ENCODE measurements at regions not wholly inside any gene's neighbourhood (a gene's known extent, or its start where the extent isn't known, plus 50 kb on each side); places are given as distances from the start of the nearest gene placed in this dataset.
"Not testable (repeated sequence)": the region's sequence is repeated elsewhere in the genome, so short reads cannot be mapped to it uniquely, and the experiment has no call there.

GRCh38 chr3:106348139-106348690 is 479.4 kb upstream of the CBLB start:
- no peak for TF ChIP-seq POLR2A (IDR thresholded peaks at IDR 0.05)
- no peak for TF ChIP-seq CTCF (IDR thresholded peaks at IDR 0.05)
- intact Hi-C loops (cut with DNase I; ENCODE audit: low total_unique reads): no loop called here
- no peak overlapping the region for H3K4me3 ChIP-seq (ENCODE audit: low read depth, poor library complexity, severe bottlenecking)
- WGBS, 2 donors: 68 to 76% methylated on average over 3 of the region's 3 CpGs
- DNase-seq (ENCODE audit: low spot score in 2 of 2): no peak

GRCh38 chr3:106349191-106349881 is 480.5 kb upstream of the CBLB start:
- no peak overlapping the region for H3K4me3 ChIP-seq (ENCODE audit: low read depth, poor library complexity, severe bottlenecking)
- intact Hi-C loops (cut with DNase I; ENCODE audit: low total_unique reads): no loop called here
- DNase-seq (ENCODE audit: low spot score in 2 of 2): no peak
- TF ChIP-seq POLR2A (IDR thresholded peaks at IDR 0.05): no peak
- no peak for TF ChIP-seq CTCF (IDR thresholded peaks at IDR 0.05)
- WGBS, 2 donors: 49 to 65% methylated on average over 2 of the region's 2 CpGs

- H3K4me3 ChIP-seq (ENCODE audit: low read depth, poor library complexity, severe bottlenecking): no peak overlapping the region
- TF ChIP-seq CTCF (IDR thresholded peaks at IDR 0.05) (no peak), POLR2A (IDR thresholded peaks at IDR 0.05) (no peak)
- intact Hi-C loops (cut with DNase I; ENCODE audit: low total_unique reads): no loop called here
- WGBS, 2 donors: 91 to 92% methylated on average over 3 of the region's 3 CpGs
- no peak for DNase-seq (ENCODE audit: low spot score in 2 of 2)
These were observed 487.1 kb upstream of the CBLB start for GRCh38 chr3:106355873-106356272.

- DNase-seq (ENCODE audit: low spot score in 2 of 2): no peak
- 90 to 93% methylated on average over 2 to 3 of the region's 3 CpGs for WGBS, 2 donors
- intact Hi-C loops (cut with DNase I; ENCODE audit: low total_unique reads): no loop called here
- TF ChIP-seq POLR2A (IDR thresholded peaks at IDR 0.05) (no peak), CTCF (IDR thresholded peaks at IDR 0.05) (no peak)
- no peak overlapping the region for H3K4me3 ChIP-seq (ENCODE audit: low read depth, poor library complexity, severe bottlenecking)
These were observed 490.9 kb upstream of the CBLB start for GRCh38 chr3:106359692-106360091.

- DNase-seq (ENCODE audit: low spot score in 2 of 2); H3K4me3 ChIP-seq (ENCODE audit: low read depth, poor library complexity, severe bottlenecking); intact Hi-C loops (cut with DNase I; ENCODE audit: low total_unique reads): not testable (repeated sequence)
- WGBS, 2 donors: 71 to 86% methylated on average over 1 of the region's 1 CpG
These were observed 492.1 kb upstream of the CBLB start for GRCh38 chr3:106360901-106361300.

GRCh38 chr3:106364477-106364876 is 495.7 kb upstream of the CBLB start:
- 90 to 92% methylated on average over 1 of the region's 1 CpG for WGBS, 2 donors
- DNase-seq (ENCODE audit: low spot score in 2 of 2): no peak
- intact Hi-C loops (cut with DNase I; ENCODE audit: low total_unique reads): no loop called here
- TF ChIP-seq POLR2A (IDR thresholded peaks at IDR 0.05) (no peak), CTCF (IDR thresholded peaks at IDR 0.05) (no peak)
- H3K4me3 ChIP-seq (ENCODE audit: low read depth, poor library complexity, severe bottlenecking): no peak overlapping the region
